Adrenal gland (tissue), 5 donors: ENCODE measurements at regions not wholly inside any gene's neighbourhood (a gene's known extent, or its start where the extent isn't known, plus 50 kb on each side); places are given as distances from the start of the nearest gene placed in this dataset.

Source experiments
- POLR2A ChIP-seq, 2 donors: fragments of 450-650 bp; IDR thresholded peaks; one replicate each; pipeline ENCODE4 v1.6.1; 2017; ENCODE audit warnings: antibody characterized with exemption in 2 of 2, mild to moderate bottlenecking in 2 of 2, moderate library complexity in 1 of 2
- TF ChIP-seq, protein P1 (sequence below), 6 experiments: fragments of 450-650 bp in 4 of 6; fragments of 200-600 bp in 2 of 6; sonication (generic) in 1 of 6; IDR thresholded peaks; 1 replicate in 5 of 6; 2 replicates in 1 of 6; pipeline versions ENCODE4 v1.5.1 to v1.8.0; 2016 to 2021; ENCODE audit warnings: antibody characterized with exemption in 6 of 6, mild to moderate bottlenecking in 2 of 6, moderate library complexity in 1 of 6
- donor health status: DM: no; HTN: no; CAD: no.

- TF ChIP-seq, protein P1, sequence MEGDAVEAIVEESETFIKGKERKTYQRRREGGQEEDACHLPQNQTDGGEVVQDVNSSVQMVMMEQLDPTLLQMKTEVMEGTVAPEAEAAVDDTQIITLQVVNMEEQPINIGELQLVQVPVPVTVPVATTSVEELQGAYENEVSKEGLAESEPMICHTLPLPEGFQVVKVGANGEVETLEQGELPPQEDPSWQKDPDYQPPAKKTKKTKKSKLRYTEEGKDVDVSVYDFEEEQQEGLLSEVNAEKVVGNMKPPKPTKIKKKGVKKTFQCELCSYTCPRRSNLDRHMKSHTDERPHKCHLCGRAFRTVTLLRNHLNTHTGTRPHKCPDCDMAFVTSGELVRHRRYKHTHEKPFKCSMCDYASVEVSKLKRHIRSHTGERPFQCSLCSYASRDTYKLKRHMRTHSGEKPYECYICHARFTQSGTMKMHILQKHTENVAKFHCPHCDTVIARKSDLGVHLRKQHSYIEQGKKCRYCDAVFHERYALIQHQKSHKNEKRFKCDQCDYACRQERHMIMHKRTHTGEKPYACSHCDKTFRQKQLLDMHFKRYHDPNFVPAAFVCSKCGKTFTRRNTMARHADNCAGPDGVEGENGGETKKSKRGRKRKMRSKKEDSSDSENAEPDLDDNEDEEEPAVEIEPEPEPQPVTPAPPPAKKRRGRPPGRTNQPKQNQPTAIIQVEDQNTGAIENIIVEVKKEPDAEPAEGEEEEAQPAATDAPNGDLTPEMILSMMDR (IDR thresholded peaks at IDR 0.05), result no peak
- TF ChIP-seq POLR2A (IDR thresholded peaks at IDR 0.05), result no peak
Measured at GRCh38 chr14:97298736-97299135, 501.6 kb downstream of the VRK1 start.
